GM12875 (cell line): ENCODE measurements at regions not wholly inside any gene's neighbourhood (a gene's known extent, or its start where the extent isn't known, plus 50 kb on each side); places are given as distances from the start of the nearest gene placed in this dataset.
"Not testable (repeated sequence)": the region's sequence is repeated elsewhere in the genome, so short reads cannot be mapped to it uniquely, and the experiment has no call there.

ENCODE experiments used
- H3K4me3 ChIP-seq: one replicate; pipeline ENCODE4 v1.5.1; 2011; ENCODE audit warnings: low read depth, low read length, control low read depth

- not testable (repeated sequence) for H3K4me3 ChIP-seq
Measured at GRCh38 chr21:6554377-6554864, 3967.0 kb upstream of the TPTE start.

- not testable (repeated sequence) for H3K4me3 ChIP-seq
Measured at GRCh38 chr21:6556516-6556915, 3964.9 kb upstream of the TPTE start.

- H3K4me3 ChIP-seq = not testable (repeated sequence)
Measured at GRCh38 chr21:6557415-6557814, 3964.0 kb upstream of the TPTE start.

- not testable (repeated sequence) for H3K4me3 ChIP-seq
Measured at GRCh38 chr21:6561168-6561567, 3960.2 kb upstream of the TPTE start.

GRCh38 chr21:6561578-6561977 is 3959.8 kb upstream of the TPTE start:
- not testable (repeated sequence) for H3K4me3 ChIP-seq

- not testable (repeated sequence) for H3K4me3 ChIP-seq
Measured at GRCh38 chr21:6564543-6565166, 3956.7 kb upstream of the TPTE start.

GRCh38 chr21:6565190-6566094 is 3955.9 kb upstream of the TPTE start:
- not testable (repeated sequence) for H3K4me3 ChIP-seq

- H3K4me3 ChIP-seq = not testable (repeated sequence)
Measured at GRCh38 chr21:6567542-6567941, 3953.8 kb upstream of the TPTE start.

GRCh38 chr21:6569152-6569551 is 3952.2 kb upstream of the TPTE start:
- not testable (repeated sequence) for H3K4me3 ChIP-seq

- H3K4me3 ChIP-seq = not testable (repeated sequence)
Measured at GRCh38 chr21:6569587-6570392, 3951.6 kb upstream of the TPTE start.

- not testable (repeated sequence) for H3K4me3 ChIP-seq
Measured at GRCh38 chr21:6570700-6571368, 3950.5 kb upstream of the TPTE start.

GRCh38 chr21:6573576-6573975 is 3947.8 kb upstream of the TPTE start:
- not testable (repeated sequence) for H3K4me3 ChIP-seq

- H3K4me3 ChIP-seq = not testable (repeated sequence)
Measured at GRCh38 chr21:6579801-6580200, 3941.6 kb upstream of the TPTE start.
